NCI-H2196 treated with DMSO at 0.1 percent for 48 hours (cell line): ENCODE measurements at regions not wholly inside any gene's neighbourhood (a gene's known extent, or its start where the extent isn't known, plus 50 kb on each side); places are given as distances from the start of the nearest gene placed in this dataset.
A peak's percentile ranks its signal among the peaks of the same experiment; 100 is the strongest.

Source experiments
- DNase-seq: peaks from one replicate; lab custom pipeline; 2025; ENCODE audit not compliant: unreplicated experiment; lab: John Stamatoyannopoulos, UW

DNA sequence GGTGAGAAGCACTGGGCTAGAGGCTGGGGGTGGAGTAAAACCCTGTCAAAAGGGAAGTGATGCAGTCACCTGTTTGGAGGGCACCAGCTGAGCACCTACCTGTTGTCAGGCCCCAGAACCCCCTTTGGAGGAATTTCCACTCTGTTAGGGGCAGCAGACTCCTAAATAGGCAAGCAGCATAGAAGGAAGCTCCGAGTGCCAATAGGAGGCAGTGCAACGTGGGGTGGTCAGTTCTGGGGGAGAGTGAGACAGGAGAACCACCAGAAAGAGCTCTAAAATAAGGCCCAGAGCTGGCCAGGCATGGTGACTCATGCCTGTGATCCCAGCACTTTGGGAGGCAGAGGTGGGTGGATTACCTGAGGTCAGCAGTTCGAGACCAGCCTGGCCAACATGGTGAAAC lies 203.7 kb upstream of the ZC3H12A start:
- DNase-seq = no peak

DNA sequence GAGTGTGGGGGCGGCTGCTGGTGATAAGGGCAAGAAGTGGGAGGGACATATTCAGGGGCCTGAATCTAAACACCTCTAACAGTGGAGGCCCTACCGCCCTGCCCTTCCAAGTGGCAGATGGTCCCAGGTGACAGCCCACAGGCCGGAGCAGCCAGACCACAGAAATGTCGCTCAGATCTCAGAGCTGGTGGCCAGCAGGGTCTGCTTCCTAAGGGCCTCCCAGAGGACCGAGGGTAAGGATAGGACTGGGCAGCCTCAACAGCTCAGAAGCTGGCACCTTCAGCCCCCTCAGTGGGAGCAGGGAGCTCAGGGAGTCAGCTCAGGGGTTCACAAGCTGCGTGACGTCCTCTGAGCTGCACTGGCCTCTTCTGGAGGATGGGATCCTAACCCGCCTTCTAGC lies 201.8 kb upstream of the ZC3H12A start:
- DNase-seq = no peak

DNA sequence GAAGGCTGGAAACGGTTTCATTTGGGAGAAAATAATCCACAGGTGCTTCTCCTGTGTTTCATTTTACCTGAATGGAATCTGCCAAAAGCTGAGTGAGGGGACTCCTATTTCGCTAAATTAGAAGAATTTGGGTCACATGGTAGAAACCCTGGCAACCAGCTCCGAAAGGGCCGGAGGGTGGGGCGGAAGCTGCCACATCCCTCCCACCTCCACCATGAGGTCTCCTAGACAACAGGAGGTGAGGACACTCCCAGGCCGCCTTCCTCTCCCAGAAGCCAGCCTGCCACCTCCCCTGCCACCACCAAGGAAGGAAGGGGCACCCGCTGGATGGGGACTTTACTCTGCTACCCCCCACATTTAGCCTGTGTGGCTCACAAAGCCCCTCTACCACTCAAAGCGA lies 199.9 kb upstream of the ZC3H12A start:
- DNase-seq = no peak

DNA sequence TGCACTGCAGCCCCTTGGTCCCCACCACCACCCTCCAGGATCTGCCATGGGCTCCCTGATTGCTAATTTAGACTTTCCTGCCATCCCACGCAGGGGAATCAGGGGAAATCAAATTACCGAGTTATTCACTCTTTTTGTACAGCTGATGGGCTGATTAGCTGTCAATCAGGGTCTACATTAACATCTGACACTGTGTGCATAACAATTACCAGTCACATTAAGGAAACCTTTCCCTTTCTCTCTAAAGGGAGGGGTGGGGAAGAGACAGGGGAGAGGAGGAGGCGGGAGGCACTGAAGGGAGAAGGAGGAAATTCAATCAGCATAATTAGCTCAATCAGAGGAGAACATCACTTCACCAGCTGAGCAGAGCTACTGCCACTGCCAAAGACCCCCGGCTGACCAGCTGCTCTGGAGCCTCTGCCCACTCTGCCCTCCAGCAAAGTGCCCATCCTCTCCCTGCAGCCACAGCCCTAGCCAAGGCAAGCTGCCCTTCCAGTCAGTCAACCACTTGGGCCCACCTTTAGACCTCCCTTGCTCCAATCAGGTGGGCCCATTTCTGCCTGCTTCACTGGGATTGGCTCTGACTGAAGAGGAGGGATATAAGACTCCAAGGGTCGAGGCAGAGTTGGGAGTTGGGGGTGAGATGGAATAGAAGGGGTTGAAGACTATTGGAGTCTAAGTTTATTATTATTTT lies 199.3 kb upstream of the ZC3H12A start:
- DNase-seq = no peak

DNA sequence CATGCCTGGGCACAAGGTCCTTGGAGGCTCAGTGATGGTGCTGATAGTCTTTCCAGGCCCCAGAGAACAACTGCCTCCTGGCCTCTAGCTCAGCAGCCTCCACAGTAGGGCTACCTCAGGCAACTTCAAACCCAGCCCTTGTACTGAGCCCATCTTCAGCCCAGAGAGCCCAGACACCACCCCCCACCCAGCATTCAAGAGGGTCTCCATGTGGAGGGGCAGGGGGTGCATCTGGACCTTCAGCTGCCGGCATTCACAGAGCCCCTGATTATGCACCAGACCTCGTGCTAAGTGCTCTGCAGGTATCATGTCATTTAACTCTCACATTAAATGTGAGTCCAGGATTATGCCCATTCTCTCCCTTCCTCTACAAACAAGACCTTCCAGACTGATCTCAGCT lies 197.0 kb upstream of the ZC3H12A start:
- no peak for DNase-seq

DNA sequence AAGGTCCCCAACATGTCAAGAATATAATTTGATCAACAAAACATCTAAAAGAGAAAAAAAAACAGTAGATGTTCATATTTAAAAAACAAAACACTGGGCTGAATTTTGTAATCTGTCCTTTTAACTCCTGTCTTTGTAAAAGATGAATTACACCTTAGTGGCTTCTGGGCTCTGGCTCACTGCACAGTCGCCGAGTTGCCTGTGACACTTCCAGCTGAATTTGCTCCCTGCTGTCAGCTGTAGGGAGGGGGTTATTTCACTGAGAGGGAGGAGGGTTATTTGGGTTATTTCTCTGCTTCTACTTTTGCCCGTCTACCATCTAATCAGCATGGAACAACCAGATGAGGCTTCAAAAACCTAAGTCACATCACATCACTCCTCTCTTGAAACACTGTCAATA lies 193.0 kb upstream of the ZC3H12A start:
- DNase-seq = no peak

DNA sequence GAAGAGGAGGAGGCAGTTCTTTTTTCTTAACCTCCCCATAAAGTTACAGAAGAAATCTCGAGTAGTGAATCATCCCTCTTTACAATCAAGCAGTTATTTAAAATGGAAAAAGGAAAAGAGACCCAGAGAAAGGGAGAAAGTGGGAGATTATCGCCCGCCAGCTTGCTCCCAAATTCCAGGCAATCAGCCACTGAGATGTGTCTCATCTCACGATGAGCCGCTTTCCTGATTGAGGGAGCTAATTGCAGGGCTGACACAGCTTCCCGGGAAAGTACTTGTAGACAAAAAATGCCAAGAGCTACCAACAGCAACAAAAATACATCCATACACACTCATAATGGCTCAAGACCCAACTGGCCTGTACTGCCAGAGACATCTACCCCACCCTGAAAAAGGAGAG lies 191.6 kb upstream of the ZC3H12A start:
- no peak for DNase-seq

DNA sequence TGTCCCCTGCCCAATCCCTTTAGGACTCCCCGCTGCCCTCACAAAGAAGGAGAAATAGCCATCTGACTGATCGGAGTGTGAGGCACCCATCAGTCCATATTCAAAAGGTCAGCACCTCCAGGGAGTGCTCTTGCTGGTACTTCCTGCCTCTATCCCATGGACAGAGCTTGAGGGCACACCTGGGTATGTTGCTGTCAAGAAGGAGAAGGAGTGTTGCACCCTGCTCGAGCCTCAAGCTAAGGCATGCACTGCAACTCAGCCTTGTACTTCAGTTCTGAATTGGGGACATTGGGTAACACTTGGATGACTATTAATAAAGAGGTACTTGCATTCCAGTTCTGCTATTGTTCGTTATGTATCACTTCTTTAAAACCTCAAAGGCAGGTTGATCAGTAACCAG lies 190.3 kb upstream of the ZC3H12A start:
- DNase-seq = no peak

DNA sequence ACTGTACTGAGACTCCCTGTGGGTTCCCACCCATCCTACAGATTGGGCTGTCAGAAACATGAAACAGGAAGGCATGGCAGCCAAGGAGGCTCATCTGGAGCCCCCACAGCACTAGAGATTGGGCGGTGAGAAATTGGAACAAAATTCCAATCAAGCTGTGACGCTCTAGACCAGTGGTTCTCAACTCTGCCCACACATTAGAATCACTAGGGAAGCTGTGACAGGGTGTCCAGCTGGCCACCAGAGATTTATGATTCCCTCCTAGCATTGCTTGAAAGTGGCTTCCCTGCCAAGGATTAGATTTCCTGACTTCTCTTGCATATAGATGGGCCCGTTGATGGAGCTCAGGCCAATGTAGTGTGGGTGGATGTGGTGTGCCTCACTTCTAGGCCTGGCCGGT lies 187.5 kb upstream of the ZC3H12A start:
- DNase-seq = no peak

DNA sequence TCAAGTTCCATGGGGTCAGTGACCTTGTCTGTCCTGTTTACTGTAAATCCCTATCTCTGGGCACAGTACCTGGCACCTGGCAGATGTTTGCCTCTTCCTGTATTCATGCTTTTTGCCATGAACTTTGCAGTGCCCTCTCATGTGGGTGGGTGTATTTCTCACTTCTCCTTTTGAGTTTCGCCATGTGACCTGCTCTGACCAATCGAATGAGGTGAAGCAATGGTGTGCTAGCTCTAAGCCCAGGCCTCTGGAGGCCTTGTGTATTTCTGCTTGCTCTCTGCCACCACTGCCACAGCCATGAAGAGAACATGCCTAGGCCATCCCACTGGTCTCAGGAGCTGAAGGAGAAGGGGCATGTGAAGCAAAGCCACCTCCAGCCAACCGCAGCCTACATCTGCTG lies 185.5 kb upstream of the ZC3H12A start:
- DNase-seq = no peak

DNA sequence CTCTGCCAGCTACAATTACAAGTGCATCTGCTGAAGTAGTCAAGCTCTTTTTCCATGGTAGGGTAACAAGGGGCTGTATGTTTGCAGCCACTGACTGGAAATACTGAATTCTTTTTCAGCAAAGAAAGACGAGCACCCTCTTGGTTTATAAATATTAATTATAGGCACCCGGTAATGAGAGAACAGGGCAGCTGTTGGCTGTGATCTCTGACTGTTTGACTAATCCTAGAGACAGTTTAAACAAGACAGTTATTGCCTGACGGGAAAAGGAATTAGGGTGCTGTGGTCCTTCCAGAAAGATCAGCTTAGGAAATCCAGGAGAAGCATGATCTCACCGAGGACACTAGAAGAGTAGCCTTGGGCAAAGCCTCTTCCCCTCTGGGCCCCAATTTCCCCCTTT lies 183.7 kb upstream of the ZC3H12A start:
- DNase-seq = no peak

DNA sequence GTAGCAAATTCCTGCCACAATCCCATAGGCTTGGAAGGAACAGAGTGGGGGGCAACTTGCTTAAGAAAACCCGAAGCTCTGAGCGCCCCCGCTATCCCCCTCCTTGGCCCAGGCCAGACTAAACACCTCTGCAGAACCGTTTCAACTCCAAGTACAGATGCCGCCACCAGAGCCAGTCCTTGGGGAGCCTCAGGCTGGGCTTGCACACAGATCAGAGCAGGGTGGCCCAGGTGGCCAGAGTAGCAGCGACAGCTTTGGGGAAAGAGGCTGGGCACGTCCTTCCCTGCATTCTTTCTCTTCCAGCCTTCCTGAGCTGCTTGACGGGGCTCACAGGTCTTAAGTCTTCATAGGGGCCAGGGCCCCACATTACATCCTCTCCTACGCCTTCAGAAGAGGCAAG lies 181.6 kb upstream of the ZC3H12A start:
- DNase-seq = no peak

DNA sequence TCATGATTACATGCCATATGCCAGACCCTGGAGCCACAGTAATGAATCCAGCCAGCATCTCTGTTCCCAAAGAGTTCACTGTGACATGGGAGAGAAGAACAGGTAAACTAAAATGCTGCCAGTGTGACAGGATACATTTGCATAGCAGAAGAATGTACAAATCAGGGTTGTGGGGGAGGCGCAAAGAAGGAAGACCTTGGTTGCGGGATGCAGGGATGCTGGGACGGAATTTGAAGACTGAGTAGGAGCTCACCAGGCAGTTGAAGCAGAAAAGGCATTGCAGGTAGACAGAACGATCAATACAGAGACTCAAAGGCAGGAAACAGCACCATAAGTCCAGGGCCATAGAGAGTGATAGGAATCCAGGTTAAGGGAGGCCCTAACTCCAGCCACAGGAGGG lies 180.3 kb upstream of the ZC3H12A start:
- DNase-seq = no peak

DNA sequence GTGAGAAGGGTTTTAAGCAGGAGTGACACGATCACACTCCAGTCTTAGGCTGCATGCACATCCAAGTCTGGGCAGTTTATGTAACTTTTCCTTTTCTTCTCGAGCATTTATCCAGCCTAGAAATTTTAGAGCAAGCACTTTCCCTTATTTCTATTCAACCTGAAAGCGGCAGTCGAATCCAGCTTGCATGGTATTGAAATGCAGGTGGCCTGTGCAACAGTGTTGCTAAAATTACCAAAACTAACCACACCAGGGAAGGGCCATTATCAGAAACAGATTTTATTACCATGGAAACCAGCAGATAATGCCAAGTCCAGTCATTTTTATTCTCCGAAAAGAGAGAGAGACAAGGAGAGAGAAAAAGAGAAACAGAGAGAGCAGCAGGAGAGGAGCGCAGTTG lies 179.9 kb upstream of the ZC3H12A start:
- no peak for DNase-seq

DNA sequence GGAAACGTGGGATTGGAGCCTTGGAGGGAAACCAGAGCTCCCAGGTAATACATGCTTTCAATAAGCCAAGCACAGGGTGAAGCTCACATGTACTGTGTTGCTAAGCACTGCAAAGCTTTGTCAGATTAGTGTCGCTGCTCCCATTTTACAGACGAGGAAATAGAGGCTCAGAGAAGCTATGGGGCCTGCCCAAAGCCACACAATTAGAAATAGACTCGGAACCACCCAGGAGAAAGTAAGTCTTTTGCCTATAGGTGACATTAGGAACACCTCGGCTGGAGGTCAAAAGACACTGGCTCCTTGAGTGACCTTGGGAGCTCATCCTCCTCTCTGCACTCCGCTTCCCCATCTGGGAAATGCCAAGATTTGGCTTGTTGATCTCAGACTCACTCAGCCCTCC lies 175.6 kb upstream of the ZC3H12A start:
- DNase-seq = no peak

DNA sequence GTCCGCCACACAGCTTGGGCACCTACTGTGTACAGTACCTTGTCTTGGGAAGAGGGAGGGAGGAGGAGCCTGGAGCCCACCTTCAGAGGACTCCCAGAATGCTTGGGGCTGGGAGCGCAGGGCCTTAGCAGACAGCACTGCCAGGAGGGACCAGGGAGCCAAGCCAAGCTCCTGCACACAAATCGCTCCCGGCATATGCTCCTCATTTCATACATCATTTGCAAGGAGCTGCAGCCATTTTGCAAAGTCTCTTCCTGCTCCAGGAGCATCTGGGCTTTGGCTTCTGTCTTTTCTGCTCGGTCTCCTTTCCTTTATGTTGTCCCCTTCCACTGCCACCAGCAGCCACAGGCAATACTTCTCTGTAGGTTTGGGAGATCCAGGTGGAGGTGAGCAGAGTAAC lies 175.2 kb upstream of the ZC3H12A start:
- DNase-seq = no peak

DNA sequence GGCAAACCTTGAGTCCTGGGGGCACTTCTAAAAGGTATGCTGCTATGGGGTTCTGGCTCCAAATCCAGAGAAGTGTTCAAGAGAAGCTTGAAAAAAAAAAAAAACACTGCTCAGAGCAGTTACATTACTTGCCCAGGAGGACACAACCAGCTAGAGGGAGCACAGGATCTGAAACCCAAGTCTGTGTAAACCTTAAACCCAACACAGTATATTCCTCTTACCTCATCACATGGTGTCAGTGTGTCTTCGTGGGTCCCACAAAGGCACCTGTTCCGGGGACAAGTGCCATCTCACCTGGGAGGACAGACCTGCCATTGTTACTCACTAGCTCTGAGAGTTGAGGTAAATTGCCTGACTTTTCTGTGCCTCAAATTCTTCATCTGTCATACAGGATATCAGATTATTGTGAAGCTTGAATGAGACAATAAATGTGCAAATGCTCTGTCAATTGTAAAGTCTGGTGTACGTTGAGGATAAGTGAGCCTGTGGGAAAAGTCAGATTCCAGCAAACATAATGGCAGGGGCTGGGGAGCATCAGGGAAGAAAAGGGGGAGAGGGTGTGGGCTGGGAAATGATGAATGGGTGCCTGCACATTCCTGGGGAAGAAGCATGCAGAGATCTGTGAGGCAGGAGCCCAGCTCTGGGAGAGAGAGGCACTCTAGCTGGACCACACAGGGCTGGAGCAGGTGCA lies 170.4 kb upstream of the ZC3H12A start:
- DNase-seq = peak; percentile 21

DNA sequence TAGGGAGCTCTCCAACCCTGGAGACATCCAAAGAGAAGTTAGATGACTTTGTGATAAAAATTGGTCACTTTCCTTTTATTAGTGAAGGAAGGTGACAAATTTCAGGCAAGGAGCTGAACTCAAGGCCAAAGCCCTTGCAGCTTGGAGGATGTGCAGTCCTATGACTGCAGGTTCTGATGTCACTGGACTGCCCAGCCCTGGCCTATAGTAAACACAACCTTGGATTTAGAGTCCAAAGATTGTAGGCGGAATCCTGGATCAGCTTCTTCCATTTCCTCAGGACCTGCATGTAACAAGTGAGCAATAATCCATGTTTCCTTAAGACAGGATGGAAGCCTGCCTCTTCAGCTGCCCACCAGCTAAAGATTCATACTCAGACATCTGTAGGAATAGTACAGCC lies 169.3 kb upstream of the ZC3H12A start:
- no peak for DNase-seq

DNA sequence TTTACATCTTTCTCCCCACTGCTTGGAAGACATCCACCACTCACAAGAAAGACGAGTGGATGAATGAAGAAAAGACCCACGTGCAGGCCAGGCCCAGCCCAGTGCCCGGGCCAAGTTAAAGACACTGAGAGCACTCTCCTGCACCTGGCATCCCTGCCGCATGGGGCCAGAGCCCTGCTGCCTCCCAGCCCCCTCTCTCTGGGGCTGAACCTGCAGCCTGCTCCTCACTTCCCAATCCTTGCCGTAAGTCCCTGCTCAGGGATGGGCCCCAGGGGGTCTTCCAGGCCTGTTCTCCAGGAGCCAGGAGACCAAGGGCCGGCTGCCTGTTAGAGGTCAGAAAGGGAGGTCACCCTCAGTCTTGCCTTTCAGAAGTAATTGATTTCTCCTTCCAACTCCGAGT lies 168.5 kb upstream of the ZC3H12A start:
- peak; percentile 64 for DNase-seq

DNA sequence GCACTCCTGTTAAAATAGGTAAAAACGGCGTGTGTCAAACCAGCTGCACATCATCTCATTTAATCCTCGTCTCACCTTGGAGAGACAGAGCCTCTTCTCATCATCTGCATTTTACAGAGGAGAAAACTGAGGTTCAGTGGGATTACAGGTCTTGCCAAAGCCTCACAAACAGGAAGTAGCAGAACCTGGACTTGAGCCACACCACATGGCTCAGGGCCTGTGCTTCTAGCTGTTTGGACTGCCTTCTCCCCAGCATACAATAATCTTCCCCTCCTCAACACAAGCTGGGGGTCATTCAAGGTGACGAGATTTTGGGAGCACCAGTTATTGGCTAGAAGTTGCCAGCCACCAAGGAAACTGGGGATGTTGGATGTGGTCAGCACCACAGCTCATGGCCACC lies 167.9 kb upstream of the ZC3H12A start:
- DNase-seq = peak; percentile 44

DNA sequence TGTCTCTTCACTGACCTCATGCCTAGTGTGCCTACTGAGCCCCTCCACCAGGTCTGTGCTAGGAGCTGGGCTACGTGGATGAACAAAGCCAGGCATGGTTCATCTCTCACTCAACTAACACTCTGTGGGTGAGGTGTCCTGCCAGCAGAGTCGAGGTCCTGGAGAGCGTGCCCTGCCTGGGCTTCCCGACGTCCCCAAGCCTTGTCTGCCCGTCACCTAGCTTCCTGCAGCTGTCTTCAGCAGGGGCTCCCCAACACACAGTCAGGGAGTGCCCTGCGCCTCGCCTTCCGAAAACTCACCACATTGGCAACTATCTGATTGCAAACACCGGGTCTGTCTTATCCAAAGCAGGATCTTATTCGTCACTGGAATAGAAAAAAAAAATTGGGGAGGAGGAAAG lies 167.5 kb upstream of the ZC3H12A start:
- DNase-seq = no peak

DNA sequence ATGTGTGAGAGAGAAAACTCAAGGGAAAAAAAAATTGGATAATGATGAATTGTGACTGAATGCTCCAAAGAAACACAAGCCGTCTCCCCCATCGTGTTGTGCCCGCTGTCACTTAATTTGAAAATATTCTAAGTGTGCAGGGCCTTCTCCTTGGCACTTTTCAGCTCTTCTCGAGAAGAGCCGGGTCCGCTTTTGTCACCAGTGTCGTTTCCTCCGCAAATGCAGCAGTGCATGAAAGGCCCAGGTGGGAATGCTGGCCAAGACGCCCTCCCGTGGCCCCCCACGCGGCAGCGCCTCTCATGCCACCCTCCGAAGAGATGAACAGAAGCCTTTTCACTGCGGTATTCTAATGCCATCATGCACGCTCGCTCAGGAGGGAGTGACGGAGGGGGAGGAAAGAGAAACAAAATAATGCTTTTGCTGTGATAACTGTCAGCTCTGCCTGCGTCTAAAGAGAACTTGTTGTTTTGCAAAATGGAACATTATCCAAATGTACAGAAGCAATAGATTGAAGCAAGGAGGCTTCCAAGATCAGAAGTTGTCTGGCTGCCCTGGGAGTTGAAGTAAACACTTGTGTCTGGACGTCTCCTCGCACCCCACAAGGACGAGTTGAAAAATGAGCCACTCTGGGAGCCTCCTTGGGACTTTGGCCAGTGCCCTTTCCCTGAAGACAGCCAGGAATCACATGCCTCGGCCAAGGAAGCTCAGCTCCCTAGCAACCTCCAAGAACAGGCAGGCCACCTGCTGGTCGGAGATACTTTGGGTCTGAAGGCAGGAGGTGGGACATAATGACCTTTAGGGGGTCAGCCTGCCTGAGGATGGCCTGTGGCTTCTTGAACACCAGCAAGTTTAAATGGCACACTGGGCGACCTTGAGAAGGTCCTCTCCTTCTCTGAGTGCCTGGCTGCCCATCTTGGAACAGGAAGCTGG lies 166.1 kb upstream of the ZC3H12A start:
- DNase-seq = no peak
